GM18868 (cell line): ENCODE measurements at regions not wholly inside any gene's neighbourhood (a gene's known extent, or its start where the extent isn't known, plus 50 kb on each side); places are given as distances from the start of the nearest gene placed in this dataset.

Experiments used
- ATAC-seq: cut with Tn5 transposase; IDR thresholded peaks from one replicate; pipeline ENCODE4 v1.9.1; 2021; ENCODE audit warnings: mild to moderate bottlenecking, moderate library complexity; ENCODE audit not compliant: unreplicated experiment

DNA sequence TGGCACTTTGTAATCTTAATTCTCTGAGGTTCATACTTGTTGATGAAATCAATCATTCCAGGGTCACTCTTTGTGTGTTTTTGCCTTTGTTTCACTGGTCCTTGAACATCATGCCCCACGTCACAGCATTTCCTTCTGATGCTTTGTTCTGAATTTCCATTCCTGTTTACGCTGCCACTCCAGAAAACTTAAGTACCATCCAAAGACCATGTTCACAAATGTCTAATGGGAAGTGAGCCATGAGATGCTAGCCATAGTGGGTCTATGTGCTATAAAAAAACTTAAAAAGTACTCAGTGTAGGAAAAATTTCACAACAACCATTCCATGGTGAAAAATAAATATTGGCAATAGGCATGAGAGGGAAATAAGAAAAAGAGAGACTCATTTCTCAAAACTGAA is 232.0 kb downstream of the IBTK start:
- ATAC-seq, result no peak

- no peak for ATAC-seq
These were observed 232.5 kb downstream of the IBTK start for GRCh38 chr6:82015043-82015442.

GRCh38 chr6:82013561-82014530 is 233.7 kb downstream of the IBTK start:
- ATAC-seq, result no peak

DNA sequence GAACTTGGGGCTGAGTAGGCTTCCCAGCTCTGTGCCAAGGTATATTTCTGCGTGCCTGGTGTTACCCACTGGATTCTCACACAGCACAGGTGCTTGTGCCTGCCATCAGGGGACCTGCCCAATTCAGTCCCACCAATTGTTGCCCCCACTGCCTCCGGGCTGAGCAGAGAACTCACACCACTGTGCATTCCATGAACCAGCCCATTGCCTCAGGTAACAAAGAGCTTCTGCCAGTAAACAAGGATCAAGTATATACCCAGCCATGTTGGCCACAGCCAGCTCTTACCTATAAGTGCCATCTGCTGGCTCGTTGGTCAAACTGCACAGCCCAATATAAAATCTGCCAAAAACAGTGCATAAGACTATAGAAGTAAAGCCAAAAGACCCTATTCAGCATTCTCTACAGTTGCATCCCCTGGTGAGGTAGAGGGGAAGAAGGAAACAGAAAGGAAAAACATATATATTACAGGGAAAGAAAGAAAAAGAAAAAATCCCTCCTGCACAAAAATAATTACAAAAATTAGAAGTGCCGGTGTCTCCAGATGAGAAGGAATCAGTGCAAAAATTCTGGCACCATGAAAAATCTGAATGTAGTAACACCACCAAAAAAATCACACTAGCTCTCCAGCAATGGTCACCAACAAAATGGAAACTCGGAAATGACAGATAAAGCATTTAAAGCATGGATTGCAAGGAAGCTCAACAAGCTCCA is 241.4 kb downstream of the IBTK start:
- ATAC-seq, result peak; percentile 88

GRCh38 chr6:82000551-82000950 is 247.0 kb downstream of the IBTK start:
- ATAC-seq, result no peak

- no peak for ATAC-seq
These were observed 247.3 kb upstream of the TENT5A start for GRCh38 chr6:81999826-82000225.

DNA sequence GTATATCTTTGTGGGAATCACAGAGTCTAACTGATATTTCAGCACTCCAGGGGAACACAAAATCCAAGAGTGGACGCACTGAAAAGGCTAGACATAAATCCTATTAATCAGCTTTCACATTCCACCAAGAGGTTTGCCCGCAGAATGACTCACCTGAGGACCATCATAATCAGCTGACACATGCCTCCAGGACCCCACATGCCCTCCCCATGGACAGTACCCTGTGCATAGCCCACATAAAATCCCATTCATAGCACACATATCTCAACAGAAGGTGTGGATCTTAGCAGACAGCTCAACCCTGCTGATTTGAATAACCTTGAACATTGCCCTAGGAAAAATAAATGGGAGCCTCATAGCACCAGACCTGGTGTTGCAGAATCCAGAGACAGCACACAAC is 246.8 kb upstream of the TENT5A start:
- ATAC-seq, result no peak

GRCh38 chr6:81998432-81998831 is 246.0 kb upstream of the TENT5A start:
- no peak for ATAC-seq

- ATAC-seq, result peak; percentile 70
These were observed 244.8 kb upstream of the TENT5A start for GRCh38 chr6:81997090-81997926.

GRCh38 chr6:81996414-81996813 is 243.9 kb upstream of the TENT5A start:
- ATAC-seq, result peak; percentile 81

DNA sequence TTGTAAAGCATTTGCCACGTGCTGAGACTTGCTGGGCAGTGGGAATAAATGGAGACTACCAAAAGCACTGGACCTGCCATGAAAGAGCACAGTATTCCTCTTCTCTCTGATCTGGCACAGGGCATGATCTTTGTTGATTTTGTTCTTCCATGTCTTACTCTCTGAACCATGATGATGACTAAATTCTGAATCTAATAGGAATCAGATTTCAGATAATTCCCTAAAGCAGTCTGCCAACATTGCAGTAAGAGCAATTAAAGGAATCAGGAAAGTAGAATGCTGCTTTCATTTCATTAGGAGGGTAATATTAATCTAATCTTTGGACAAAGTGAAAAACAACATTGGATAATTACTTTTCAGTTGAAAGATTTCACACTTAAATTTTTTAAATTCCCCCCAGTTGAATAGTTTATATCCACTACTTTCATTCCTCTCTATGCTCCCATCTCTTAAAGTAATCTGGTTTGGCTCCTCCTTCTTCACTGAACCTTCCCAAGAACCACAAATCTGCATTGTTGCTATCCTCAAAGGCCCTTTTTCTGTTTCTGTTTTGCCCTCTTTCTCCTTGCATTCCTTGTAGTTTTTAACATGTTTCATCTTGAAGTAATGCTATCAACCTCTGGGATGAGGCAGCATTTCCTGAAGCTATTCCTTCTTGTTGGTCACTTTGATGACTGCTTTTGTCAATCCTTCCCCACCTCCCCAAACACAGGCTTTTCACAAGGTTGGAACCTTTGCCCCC is 243.2 kb upstream of the TENT5A start:
- ATAC-seq, result no peak

DNA sequence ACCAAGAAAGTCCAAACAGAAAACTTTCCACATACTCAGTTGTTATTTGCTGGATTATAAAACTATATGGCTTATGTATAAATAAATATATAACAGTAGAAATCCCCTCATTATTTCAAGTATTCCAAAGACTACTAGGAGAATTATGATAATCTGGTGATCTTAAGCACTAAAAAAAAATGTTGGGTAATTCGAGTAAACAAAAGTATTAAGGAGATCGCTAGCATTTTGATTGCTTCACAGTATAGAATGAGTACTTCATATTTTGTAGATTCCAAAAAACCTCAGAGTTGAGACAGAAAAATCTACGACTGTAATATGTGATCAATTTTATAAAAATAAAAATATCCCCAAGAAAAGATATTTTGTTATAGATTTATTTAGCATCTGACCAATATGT is 236.4 kb upstream of the TENT5A start:
- ATAC-seq, result no peak

DNA sequence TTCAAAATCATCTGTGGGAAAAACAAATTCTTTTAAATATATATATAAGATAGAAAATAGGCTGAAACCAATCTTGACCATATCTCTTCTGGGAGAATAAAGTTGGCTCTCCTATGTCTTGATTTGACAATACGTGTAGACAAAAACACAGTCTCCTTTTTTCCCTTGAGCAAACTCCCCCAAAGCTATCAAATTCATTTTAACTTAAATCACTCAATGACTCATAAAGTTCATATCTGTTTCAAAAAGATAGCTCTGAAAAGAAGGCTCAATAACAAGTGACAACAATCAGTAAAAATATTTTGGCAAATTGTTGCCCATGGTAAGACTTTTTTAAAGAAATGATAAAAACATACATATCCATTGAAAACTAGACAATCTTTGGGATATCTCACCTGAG is 236.0 kb upstream of the TENT5A start:
- no peak for ATAC-seq

DNA sequence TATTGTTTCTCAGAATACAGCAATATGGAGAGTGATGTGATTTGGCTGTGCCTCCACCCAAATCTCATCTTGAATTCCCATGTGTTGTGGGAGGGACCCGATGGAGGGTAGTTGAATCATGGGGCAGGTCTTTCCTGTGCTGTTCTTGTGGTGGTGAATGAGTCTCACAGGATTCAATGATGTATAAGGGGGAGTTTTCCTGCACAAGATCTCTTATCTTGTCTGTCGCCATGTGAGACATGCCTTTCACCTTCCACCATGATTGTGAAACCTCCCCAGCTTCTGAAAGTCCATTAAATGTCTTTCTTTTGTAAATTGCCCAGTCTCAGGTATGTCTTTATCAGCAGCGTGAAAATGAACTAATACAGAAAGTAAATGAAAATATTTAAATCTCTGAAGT is 234.8 kb upstream of the TENT5A start:
- no peak for ATAC-seq

- no peak for ATAC-seq
These were observed 232.7 kb upstream of the TENT5A start for GRCh38 chr6:81985191-81985590.

DNA sequence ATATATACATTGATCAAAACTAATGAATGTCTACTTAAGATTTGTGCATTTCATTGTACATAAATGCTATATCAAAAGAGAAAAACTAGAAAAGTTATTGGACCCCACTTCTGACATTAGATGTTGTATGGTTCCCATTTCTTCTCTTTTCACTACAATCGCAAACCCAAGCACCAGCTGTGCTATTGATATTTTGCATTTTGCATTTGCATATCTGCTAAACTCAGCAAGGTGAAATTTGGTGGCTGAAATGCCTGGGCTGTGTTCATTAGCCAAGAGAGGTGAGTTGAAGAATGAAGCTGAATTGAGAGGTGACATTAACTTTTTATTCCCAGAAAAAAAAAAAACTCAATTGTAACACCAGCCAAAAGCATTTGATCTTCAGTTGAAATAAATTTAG is 232.1 kb upstream of the TENT5A start:
- no peak for ATAC-seq

DNA sequence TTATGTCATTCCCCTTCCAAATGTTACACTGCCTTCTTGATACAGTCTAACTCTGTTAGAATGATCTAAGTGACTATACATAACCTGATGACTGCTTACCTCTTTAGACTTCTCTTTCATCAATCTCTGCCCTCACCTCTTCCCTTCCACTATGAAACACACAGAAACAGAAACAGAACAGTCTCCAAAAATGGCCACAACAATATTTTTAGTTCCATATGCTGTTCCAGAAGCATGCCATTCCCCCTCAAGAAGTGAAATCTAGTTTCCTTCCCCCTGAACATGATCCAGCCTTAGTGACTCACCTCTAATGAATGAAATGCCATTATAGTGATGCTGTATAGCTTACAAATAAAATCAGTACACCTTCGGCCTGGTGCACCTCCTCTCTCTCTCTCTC is 229.3 kb upstream of the TENT5A start:
- ATAC-seq, result peak; percentile 55

- no peak for ATAC-seq
These were observed 227.3 kb upstream of the TENT5A start for GRCh38 chr6:81979767-81980166.

GRCh38 chr6:81979329-81979728 is 226.8 kb upstream of the TENT5A start:
- no peak for ATAC-seq

DNA sequence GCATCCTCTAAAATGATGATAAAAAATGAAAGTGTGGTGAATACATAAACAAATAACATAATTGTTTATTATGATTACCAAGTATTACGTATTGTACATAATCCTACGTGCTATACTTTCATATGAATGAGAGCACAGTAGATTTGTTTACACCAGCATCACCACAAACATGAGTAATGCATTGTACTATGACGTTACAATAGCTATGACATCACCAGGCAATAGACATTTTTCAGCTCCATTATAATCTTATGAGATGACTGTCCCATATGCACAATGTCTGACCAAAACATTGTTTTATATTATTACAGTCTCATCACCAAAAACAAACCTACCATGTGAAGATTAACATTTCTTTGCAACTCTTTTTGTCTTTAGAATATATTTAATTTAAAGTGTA is 225.7 kb upstream of the TENT5A start:
- ATAC-seq, result no peak

DNA sequence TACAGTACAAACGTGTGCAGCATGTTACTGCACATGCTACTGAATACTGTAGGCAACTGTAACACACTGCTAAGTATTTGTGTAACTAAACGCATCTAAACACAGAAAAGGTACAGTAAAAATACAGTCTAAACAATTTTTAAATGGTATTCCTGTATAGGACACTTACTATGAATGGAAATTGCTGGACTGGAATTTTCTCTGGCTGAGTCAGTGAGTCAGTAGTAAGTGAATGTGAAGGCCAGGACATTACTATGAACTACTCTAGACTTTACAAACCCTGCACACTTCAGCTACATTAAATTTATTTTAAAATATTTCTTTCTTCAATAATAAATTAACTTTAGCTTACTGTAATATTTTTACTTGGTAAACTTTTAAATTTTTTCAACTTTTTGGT is 225.0 kb upstream of the TENT5A start:
- no peak for ATAC-seq
